A549 (cell line): ENCODE measurements at regions not wholly inside any gene's neighbourhood (a gene's known extent, or its start where the extent isn't known, plus 50 kb on each side); places are given as distances from the start of the nearest gene placed in this dataset.

Experiments
- BHLHE40 ChIP-seq: IDR thresholded peaks from 2 replicates; pipeline ENCODE4 v1.6.1; 2012; ENCODE audit warnings: low read depth, low read length, inconsistent platforms
- CEBPB ChIP-seq, 2 experiments: fragments of >200 bp in 1 of 2; sonication (Bioruptor Twin) in 1 of 2; formaldehyde crosslinking in 1 of 2; IDR thresholded peaks; 2 replicates each; pipeline ENCODE4 v1.6.1; 2012 to 2016
- EP300 ChIP-seq, 2 experiments: fragments of >200 bp; sonication (Bioruptor Twin); formaldehyde crosslinking; IDR thresholded peaks; 2 replicates in 1 of 2; 3 replicates in 1 of 2; pipeline ENCODE4 v1.6.1; 2016 to 2017
- HDAC2 ChIP-seq: fragments of 200-600 bp; sonication (generic); IDR thresholded peaks from 2 replicates; pipeline ENCODE4 v1.6.1; 2016
- MAX ChIP-seq: IDR thresholded peaks from 2 replicates; pipeline ENCODE4 v1.6.1; 2012
- NFE2L2 ChIP-seq: fragments of 150-350 bp; conservative IDR thresholded peaks from 2 replicates; pipeline ENCODE4 v1.6.1; 2014; ENCODE audit warnings: low read length
- TF ChIP-seq, protein P1 (sequence below): fragments of 200-600 bp; sonication (generic); IDR thresholded peaks from 2 replicates; pipeline ENCODE4 v1.6.1; 2016; ENCODE audit warnings: antibody characterized with exemption, mild to moderate bottlenecking, moderate library complexity
- TF ChIP-seq, protein P2 (sequence below): fragments of >200 bp; sonication (Bioruptor Twin); formaldehyde crosslinking; IDR thresholded peaks from 3 replicates; pipeline ENCODE4 v1.5.1; 2016
- TF ChIP-seq, protein P3 (sequence below): fragments of >200 bp; sonication (Bioruptor Twin); formaldehyde crosslinking; IDR thresholded peaks from 3 replicates; pipeline ENCODE4 v1.6.1; 2016
- TF ChIP-seq, protein P4 (sequence below): IDR thresholded peaks from 2 replicates; pipeline ENCODE4 v1.6.1; 2012

- TF ChIP-seq NFE2L2 (no peak), HDAC2 (no peak), EP300 (IDR thresholded peaks at IDR 0.05) (no peak), BHLHE40 (no peak), MAX (no peak), CEBPB (IDR thresholded peaks at IDR 0.05) (no peak)
- TF ChIP-seq, protein P1, sequence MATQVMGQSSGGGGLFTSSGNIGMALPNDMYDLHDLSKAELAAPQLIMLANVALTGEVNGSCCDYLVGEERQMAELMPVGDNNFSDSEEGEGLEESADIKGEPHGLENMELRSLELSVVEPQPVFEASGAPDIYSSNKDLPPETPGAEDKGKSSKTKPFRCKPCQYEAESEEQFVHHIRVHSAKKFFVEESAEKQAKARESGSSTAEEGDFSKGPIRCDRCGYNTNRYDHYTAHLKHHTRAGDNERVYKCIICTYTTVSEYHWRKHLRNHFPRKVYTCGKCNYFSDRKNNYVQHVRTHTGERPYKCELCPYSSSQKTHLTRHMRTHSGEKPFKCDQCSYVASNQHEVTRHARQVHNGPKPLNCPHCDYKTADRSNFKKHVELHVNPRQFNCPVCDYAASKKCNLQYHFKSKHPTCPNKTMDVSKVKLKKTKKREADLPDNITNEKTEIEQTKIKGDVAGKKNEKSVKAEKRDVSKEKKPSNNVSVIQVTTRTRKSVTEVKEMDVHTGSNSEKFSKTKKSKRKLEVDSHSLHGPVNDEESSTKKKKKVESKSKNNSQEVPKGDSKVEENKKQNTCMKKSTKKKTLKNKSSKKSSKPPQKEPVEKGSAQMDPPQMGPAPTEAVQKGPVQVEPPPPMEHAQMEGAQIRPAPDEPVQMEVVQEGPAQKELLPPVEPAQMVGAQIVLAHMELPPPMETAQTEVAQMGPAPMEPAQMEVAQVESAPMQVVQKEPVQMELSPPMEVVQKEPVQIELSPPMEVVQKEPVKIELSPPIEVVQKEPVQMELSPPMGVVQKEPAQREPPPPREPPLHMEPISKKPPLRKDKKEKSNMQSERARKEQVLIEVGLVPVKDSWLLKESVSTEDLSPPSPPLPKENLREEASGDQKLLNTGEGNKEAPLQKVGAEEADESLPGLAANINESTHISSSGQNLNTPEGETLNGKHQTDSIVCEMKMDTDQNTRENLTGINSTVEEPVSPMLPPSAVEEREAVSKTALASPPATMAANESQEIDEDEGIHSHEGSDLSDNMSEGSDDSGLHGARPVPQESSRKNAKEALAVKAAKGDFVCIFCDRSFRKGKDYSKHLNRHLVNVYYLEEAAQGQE, result no peak
- TF ChIP-seq, protein P2, sequence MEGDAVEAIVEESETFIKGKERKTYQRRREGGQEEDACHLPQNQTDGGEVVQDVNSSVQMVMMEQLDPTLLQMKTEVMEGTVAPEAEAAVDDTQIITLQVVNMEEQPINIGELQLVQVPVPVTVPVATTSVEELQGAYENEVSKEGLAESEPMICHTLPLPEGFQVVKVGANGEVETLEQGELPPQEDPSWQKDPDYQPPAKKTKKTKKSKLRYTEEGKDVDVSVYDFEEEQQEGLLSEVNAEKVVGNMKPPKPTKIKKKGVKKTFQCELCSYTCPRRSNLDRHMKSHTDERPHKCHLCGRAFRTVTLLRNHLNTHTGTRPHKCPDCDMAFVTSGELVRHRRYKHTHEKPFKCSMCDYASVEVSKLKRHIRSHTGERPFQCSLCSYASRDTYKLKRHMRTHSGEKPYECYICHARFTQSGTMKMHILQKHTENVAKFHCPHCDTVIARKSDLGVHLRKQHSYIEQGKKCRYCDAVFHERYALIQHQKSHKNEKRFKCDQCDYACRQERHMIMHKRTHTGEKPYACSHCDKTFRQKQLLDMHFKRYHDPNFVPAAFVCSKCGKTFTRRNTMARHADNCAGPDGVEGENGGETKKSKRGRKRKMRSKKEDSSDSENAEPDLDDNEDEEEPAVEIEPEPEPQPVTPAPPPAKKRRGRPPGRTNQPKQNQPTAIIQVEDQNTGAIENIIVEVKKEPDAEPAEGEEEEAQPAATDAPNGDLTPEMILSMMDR, result no peak
- TF ChIP-seq, protein P3, sequence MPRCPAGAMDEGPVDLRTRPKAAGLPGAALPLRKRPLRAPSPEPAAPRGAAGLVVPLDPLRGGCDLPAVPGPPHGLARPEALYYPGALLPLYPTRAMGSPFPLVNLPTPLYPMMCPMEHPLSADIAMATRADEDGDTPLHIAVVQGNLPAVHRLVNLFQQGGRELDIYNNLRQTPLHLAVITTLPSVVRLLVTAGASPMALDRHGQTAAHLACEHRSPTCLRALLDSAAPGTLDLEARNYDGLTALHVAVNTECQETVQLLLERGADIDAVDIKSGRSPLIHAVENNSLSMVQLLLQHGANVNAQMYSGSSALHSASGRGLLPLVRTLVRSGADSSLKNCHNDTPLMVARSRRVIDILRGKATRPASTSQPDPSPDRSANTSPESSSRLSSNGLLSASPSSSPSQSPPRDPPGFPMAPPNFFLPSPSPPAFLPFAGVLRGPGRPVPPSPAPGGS, result no peak
- TF ChIP-seq, protein P4, sequence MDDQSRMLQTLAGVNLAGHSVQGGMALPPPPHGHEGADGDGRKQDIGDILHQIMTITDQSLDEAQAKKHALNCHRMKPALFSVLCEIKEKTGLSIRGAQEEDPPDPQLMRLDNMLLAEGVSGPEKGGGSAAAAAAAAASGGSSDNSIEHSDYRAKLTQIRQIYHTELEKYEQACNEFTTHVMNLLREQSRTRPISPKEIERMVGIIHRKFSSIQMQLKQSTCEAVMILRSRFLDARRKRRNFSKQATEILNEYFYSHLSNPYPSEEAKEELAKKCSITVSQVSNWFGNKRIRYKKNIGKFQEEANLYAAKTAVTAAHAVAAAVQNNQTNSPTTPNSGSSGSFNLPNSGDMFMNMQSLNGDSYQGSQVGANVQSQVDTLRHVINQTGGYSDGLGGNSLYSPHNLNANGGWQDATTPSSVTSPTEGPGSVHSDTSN, result no peak
Measured at GRCh38 chr20:1833728-1834726, 61.2 kb upstream of the SIRPA start.
